Osteoblast (primary cell): ENCODE measurements at regions not wholly inside any gene's neighbourhood (a gene's known extent, or its start where the extent isn't known, plus 50 kb on each side); places are given as distances from the start of the nearest gene placed in this dataset.

ENCODE experiments used
- DNase-seq: peaks from one replicate; pipeline ENCODE4 v3.0.0; 2011; ENCODE audit warnings: low spot score, mixed read lengths; ENCODE audit not compliant: insufficient read length; ENCODE audit errors: missing footprints
- H2AFZ ChIP-seq: 2 replicates; pipeline ENCODE4 v1.6.0; 2011; ENCODE audit warnings: mild to moderate bottlenecking, low read length
- H3K27ac ChIP-seq: 2 replicates; pipeline ENCODE4 v1.5.1; 2011; ENCODE audit warnings: mild to moderate bottlenecking, low read depth, low read length, moderate library complexity
- H3K27me3 ChIP-seq: 2 replicates; pipeline ENCODE4 v1.6.0; 2012; ENCODE audit warnings: mild to moderate bottlenecking, control low read depth, inconsistent platforms, low read length, moderate library complexity; ENCODE audit not compliant: insufficient read depth
- H3K36me3 ChIP-seq: 2 replicates; pipeline ENCODE4 v1.5.1; 2011; ENCODE audit warnings: mild to moderate bottlenecking, low read length, control low read depth, moderate library complexity; ENCODE audit not compliant: insufficient read depth
- H3K4me1 ChIP-seq: 2 replicates; pipeline ENCODE4 v1.5.1; 2011; ENCODE audit warnings: mild to moderate bottlenecking, low read length, control low read depth, moderate library complexity; ENCODE audit not compliant: insufficient read depth
- H3K4me2 ChIP-seq: 2 replicates; pipeline ENCODE4 v1.6.0; 2011; ENCODE audit warnings: mild to moderate bottlenecking, low read length; ENCODE audit not compliant: insufficient read depth
- H3K4me3 ChIP-seq: fragments of 200-600 bp; sonication (generic); 3 replicates; pipeline ENCODE4 v1.5.1; 2012; ENCODE audit warnings: mild to moderate bottlenecking, low read length, inconsistent platforms; ENCODE audit not compliant: insufficient read depth
- H3K79me2 ChIP-seq: 2 replicates; pipeline ENCODE4 v1.6.0; 2012; ENCODE audit warnings: mild to moderate bottlenecking, low read length, control low read depth, inconsistent platforms; ENCODE audit not compliant: insufficient read depth
- H3K9me3 ChIP-seq: 2 replicates; pipeline ENCODE4 v1.5.1; 2011; ENCODE audit warnings: low read depth, low read length, control low read depth
- H4K20me1 ChIP-seq: 2 replicates; pipeline ENCODE4 v1.6.0; 2012; ENCODE audit warnings: mild to moderate bottlenecking, low read length, control low read depth; ENCODE audit not compliant: insufficient read depth
- CTCF ChIP-seq: IDR thresholded peaks from 2 replicates; pipeline ENCODE4 v1.5.1; 2011; ENCODE audit warnings: mild to moderate bottlenecking, low read depth, low read length, moderate library complexity; ENCODE audit errors: extremely low read depth

GRCh38 chr11:92857407-92857806 lies 112.0 kb upstream of the MTNR1B start:
- no peaks in the 10 kb centered on the region for H3K9me3 ChIP-seq
- no peak overlapping the region for H2AFZ ChIP-seq
- H3K27me3 ChIP-seq, result no peaks in the 10 kb centered on the region
- H3K36me3 ChIP-seq, result no peaks in the 10 kb centered on the region
- TF ChIP-seq CTCF, result no peak
- no peak for DNase-seq
- H3K4me3 ChIP-seq, result no peak overlapping the region
- no peaks in the 10 kb centered on the region for H3K4me1 ChIP-seq
- H3K27ac ChIP-seq, result no peak overlapping the region
- no peaks in the 10 kb centered on the region for H4K20me1 ChIP-seq
- no peak overlapping the region for H3K4me2 ChIP-seq
- no peaks in the 10 kb centered on the region for H3K79me2 ChIP-seq

- no peak overlapping the region for H2AFZ ChIP-seq
- no peaks in the 10 kb centered on the region for H3K36me3 ChIP-seq
- no peak overlapping the region for H3K4me3 ChIP-seq
- H4K20me1 ChIP-seq, result no peaks in the 10 kb centered on the region
- H3K9me3 ChIP-seq, result no peaks in the 10 kb centered on the region
- TF ChIP-seq CTCF, result no peak
- H3K79me2 ChIP-seq, result no peaks in the 10 kb centered on the region
- H3K4me1 ChIP-seq, result no peaks in the 10 kb centered on the region
- no peak overlapping the region for H3K27ac ChIP-seq
- DNase-seq, result no peak
- no peak overlapping the region for H3K4me2 ChIP-seq
- no peaks in the 10 kb centered on the region for H3K27me3 ChIP-seq
Measured at GRCh38 chr11:92859156-92859690, 110.2 kb upstream of the MTNR1B start.

- Histone ChIP-seq H3K4me2 (no peak overlapping the region), H3K9me3 (no peaks in the 10 kb centered on the region), H3K4me1 (no peaks in the 10 kb centered on the region), H2AFZ (no peak overlapping the region), H3K79me2 (no peaks in the 10 kb centered on the region), H3K27me3 (no peaks in the 10 kb centered on the region), H3K27ac (no peak overlapping the region), H3K4me3 (no peak overlapping the region), H4K20me1 (no peaks in the 10 kb centered on the region), H3K36me3 (no peaks in the 10 kb centered on the region)
- DNase-seq, result no peak
- TF ChIP-seq CTCF, result no peak
Measured at GRCh38 chr11:92861634-92862033, 107.8 kb upstream of the MTNR1B start.

GRCh38 chr11:92865352-92865751 lies 104.1 kb upstream of the MTNR1B start:
- H3K27me3 ChIP-seq, result peaks cover 3% of the 10 kb centered on the region
- no peak overlapping the region for H2AFZ ChIP-seq
- H3K4me1 ChIP-seq, result peaks cover under 1% of the 10 kb centered on the region
- H3K9me3 ChIP-seq, result no peaks in the 10 kb centered on the region
- no peak for DNase-seq
- H3K4me3 ChIP-seq, result no peak overlapping the region
- H3K4me2 ChIP-seq, result no peak overlapping the region
- no peaks in the 10 kb centered on the region for H3K79me2 ChIP-seq
- TF ChIP-seq CTCF, result no peak
- H4K20me1 ChIP-seq, result no peaks in the 10 kb centered on the region
- no peak overlapping the region for H3K27ac ChIP-seq
- no peaks in the 10 kb centered on the region for H3K36me3 ChIP-seq
